Dendritic cell treated with granulocyte-macrophage colony-stimulating factor and Interleukin-4, amounts not matched to agents 40 ng/mL and 50 ng/mL, for 4 days (primary cell): ENCODE measurements at regions not wholly inside any gene's neighbourhood (a gene's known extent, or its start where the extent isn't known, plus 50 kb on each side); places are given as distances from the start of the nearest gene placed in this dataset.

Source experiments
- H3K27ac Mint-ChIP-seq: one replicate; pipeline ENCODE4 v1.8.0; 2022; ENCODE audit warnings: mild to moderate bottlenecking, mixed read lengths
- H3K27me3 Mint-ChIP-seq: one replicate; pipeline ENCODE4 v1.8.0; 2022; ENCODE audit warnings: mild to moderate bottlenecking, mixed read lengths
- H3K36me3 Mint-ChIP-seq: one replicate; pipeline ENCODE4 v1.8.0; 2022; ENCODE audit warnings: low read depth, mixed read lengths
- H3K4me1 Mint-ChIP-seq: one replicate; pipeline ENCODE4 v1.8.0; 2022; ENCODE audit warnings: low read depth, mixed read lengths
- H3K4me3 Mint-ChIP-seq: one replicate; pipeline ENCODE4 v1.8.0; 2022; ENCODE audit warnings: mild to moderate bottlenecking, moderate library complexity, mixed read lengths
- H3K9me3 Mint-ChIP-seq: one replicate; pipeline ENCODE4 v1.8.0; 2022; ENCODE audit warnings: mixed read lengths
- intact Hi-C: fragments of 100-400 bp; cut with micrococcal nuclease; formaldehyde crosslinking; loops from one replicate; pipeline ENCODE4 v1.15.0; 2022

DNA sequence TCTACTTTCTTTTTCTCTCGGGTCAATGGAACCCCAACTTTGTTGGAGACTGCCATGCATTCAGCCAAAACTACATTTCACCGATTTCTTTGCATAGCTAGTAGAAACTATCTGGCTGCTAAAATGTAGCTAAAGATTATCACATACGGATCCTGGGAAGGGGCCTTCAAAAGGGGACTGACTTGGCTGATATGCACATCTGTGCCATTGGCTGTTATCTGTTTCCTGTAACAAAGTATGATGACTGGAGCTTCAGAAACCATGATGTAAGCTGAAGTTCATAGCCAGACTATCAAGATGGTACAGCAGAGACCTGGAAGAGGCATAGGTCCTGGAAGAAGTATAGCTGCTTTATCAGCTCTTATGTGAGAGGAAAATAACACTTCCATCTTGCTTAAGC, 179.1 kb downstream of the NSUN3 start:
- Mint-ChIP-seq H3K4me1 (no peaks in the 10 kb centered on the region), H3K36me3 (no peaks in the 10 kb centered on the region), H3K9me3 (peaks cover 9% of the 10 kb centered on the region), H3K27ac (no peak overlapping the region), H3K4me3 (no peak overlapping the region), H3K27me3 (no peaks in the 10 kb centered on the region)
- intact Hi-C loops = no loop called here

DNA sequence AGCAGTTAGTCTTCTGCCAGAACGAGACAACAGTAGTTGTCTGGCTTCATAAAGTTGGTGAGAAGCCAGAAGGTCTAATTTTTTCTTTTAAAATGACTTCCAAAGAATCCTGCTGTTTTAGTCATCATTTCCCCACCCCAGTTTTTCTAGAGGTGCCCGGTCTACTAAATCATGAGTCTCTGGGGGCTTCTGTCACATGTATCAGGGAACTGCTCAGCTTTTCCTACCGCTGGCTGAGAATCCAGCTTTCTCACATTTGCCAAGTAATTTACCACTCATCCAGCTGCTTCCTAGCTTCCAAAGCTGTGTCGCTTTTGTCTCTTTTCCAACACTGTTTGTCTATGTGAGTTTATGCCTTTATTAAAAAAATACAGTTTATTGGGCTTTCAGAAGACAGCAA, 183.3 kb downstream of the NSUN3 start:
- H3K36me3 Mint-ChIP-seq = no peaks in the 10 kb centered on the region
- H3K9me3 Mint-ChIP-seq = no peaks in the 10 kb centered on the region
- no peak overlapping the region for H3K4me3 Mint-ChIP-seq
- no peaks in the 10 kb centered on the region for H3K4me1 Mint-ChIP-seq
- intact Hi-C loops = no loop called here
- H3K27me3 Mint-ChIP-seq = no peaks in the 10 kb centered on the region
- no peak overlapping the region for H3K27ac Mint-ChIP-seq

- H3K27ac Mint-ChIP-seq = no peak overlapping the region
- no peaks in the 10 kb centered on the region for H3K27me3 Mint-ChIP-seq
- H3K9me3 Mint-ChIP-seq = no peaks in the 10 kb centered on the region
- H3K4me3 Mint-ChIP-seq = no peak overlapping the region
- H3K4me1 Mint-ChIP-seq = no peaks in the 10 kb centered on the region
- intact Hi-C loops = no loop called here
- no peaks in the 10 kb centered on the region for H3K36me3 Mint-ChIP-seq
These were observed 185.2 kb downstream of the NSUN3 start for GRCh38 chr3:94248042-94248441.

- Mint-ChIP-seq H3K4me3 (no peak overlapping the region), H3K4me1 (no peaks in the 10 kb centered on the region), H3K27ac (no peak overlapping the region), H3K9me3 (no peaks in the 10 kb centered on the region), H3K27me3 (no peaks in the 10 kb centered on the region), H3K36me3 (no peaks in the 10 kb centered on the region)
- intact Hi-C loops = no loop called here
These were observed 186.7 kb downstream of the NSUN3 start for GRCh38 chr3:94249491-94250079.

DNA sequence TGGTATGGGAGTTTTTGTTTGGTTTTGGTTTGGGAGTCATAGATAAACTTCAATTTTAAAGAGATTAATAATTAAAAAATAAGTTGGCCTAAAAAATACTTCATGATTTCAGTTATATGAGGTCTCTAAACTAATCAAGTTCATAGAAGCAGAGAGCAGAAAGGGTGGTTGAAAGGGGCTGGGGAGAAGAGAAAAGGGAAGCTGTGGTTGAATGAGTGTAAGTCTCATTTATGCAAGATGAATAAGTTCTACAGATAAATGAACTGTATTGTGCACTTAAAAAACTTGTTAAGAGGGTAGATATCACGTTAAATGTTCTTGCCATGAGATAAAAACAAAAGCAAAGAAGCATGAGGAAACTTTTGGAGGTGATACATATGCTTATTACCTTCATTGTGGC, 188.7 kb downstream of the NSUN3 start:
- no peaks in the 10 kb centered on the region for H3K27me3 Mint-ChIP-seq
- intact Hi-C loops = no loop called here
- no peaks in the 10 kb centered on the region for H3K4me1 Mint-ChIP-seq
- H3K4me3 Mint-ChIP-seq = no peak overlapping the region
- no peak overlapping the region for H3K27ac Mint-ChIP-seq
- H3K9me3 Mint-ChIP-seq = no peaks in the 10 kb centered on the region
- H3K36me3 Mint-ChIP-seq = no peaks in the 10 kb centered on the region

GRCh38 chr3:94252316-94252715, 189.5 kb downstream of the NSUN3 start:
- intact Hi-C loops = no loop called here
- no peaks in the 10 kb centered on the region for H3K9me3 Mint-ChIP-seq
- H3K36me3 Mint-ChIP-seq = no peaks in the 10 kb centered on the region

DNA sequence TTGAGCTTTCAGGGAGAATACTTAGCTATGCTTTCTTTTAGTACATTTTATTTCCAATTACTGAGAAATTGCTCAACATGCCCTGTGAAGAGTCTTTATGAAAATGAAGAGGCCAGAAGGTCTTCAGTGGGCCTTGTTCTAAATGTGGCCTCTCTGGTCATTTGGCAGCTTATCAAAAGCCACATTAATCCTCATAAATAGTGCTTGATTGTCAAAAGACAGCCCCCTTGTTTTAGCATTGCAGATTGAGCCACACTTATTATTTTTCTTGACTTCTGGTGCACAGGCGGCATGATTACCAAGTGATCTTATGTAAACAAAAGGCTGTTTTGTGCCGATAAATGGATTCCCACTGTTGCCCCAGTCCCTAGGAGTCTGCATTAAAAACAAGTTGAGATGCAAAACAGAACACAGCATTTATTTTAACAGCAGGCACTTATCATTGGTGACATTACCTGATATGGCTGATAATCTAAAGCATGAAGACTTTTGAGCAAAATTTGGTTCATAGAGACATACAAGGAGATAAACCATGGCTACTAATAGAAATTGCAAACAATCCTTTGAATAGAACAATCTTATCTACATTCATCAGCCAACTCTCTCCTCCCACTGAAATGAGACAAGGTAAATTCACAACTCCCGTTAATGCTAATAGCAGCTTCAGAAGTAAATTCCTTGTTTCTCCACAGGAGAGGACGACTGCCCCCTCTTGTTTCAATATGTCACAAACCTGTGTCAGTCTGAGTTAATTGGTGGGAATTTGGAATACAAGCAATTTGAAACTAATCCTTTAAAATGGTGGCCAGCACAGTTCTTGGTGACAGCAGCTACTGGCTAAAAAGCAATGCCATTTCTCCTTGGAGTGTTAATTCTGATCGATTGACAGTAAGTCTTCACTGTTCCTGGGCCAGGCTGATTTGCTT, 194.3 kb downstream of the NSUN3 start:
- Mint-ChIP-seq H3K9me3 (no peaks in the 10 kb centered on the region), H3K4me1 (no peaks in the 10 kb centered on the region), H3K27ac (no peak overlapping the region), H3K4me3 (no peak overlapping the region), H3K27me3 (no peaks in the 10 kb centered on the region), H3K36me3 (no peaks in the 10 kb centered on the region)
- intact Hi-C loops = no loop called here

More at GRCh38 chr3:94252316-94252715, 189.5 kb downstream of the NSUN3 start:
- no peak overlapping the region for H3K27ac Mint-ChIP-seq
- H3K4me1 Mint-ChIP-seq = no peaks in the 10 kb centered on the region
- no peaks in the 10 kb centered on the region for H3K27me3 Mint-ChIP-seq
- H3K4me3 Mint-ChIP-seq = no peak overlapping the region

GRCh38 chr3:94258851-94259250, 196.0 kb downstream of the NSUN3 start:
- H3K9me3 Mint-ChIP-seq = no peaks in the 10 kb centered on the region
- no peaks in the 10 kb centered on the region for H3K27me3 Mint-ChIP-seq
- H3K27ac Mint-ChIP-seq = no peak overlapping the region
- H3K4me3 Mint-ChIP-seq = no peak overlapping the region
- no peaks in the 10 kb centered on the region for H3K36me3 Mint-ChIP-seq
- no peaks in the 10 kb centered on the region for H3K4me1 Mint-ChIP-seq
- intact Hi-C loops = no loop called here

- no peaks in the 10 kb centered on the region for H3K36me3 Mint-ChIP-seq
- intact Hi-C loops = no loop called here
- no peaks in the 10 kb centered on the region for H3K27me3 Mint-ChIP-seq
- H3K9me3 Mint-ChIP-seq = no peaks in the 10 kb centered on the region
- H3K27ac Mint-ChIP-seq = no peak overlapping the region
- no peaks in the 10 kb centered on the region for H3K4me1 Mint-ChIP-seq
- no peak overlapping the region for H3K4me3 Mint-ChIP-seq
These were observed 196.4 kb downstream of the NSUN3 start for GRCh38 chr3:94259291-94259690.

DNA sequence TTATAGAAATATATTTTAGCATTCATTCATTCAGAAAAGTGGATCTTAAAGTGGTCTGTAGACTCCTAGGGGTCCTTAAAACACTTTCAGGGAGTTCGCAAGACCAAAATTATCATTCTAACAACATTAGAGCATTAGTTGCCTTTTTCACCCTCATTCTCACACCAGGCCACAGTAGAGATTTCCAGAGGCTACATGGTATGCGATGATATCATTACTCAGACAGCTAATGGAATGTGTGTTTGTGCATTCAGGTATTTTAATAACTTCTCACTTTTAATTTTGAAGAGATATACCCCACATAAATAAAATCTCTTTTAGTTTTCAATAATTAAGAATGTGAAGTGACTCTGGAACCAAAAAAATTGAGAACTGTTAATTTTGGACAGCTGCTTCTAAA, 206.9 kb downstream of the NSUN3 start:
- no peak overlapping the region for H3K27ac Mint-ChIP-seq
- peaks cover 8% of the 10 kb centered on the region for H3K9me3 Mint-ChIP-seq
- H3K36me3 Mint-ChIP-seq = no peaks in the 10 kb centered on the region
- H3K27me3 Mint-ChIP-seq = no peaks in the 10 kb centered on the region
- H3K4me3 Mint-ChIP-seq = no peak overlapping the region
- intact Hi-C loops = no loop called here
- H3K4me1 Mint-ChIP-seq = no peaks in the 10 kb centered on the region

- H3K4me3 Mint-ChIP-seq = no peak overlapping the region
- no peaks in the 10 kb centered on the region for H3K9me3 Mint-ChIP-seq
- intact Hi-C loops = no loop called here
- no peaks in the 10 kb centered on the region for H3K4me1 Mint-ChIP-seq
- no peak overlapping the region for H3K27ac Mint-ChIP-seq
- H3K27me3 Mint-ChIP-seq = no peaks in the 10 kb centered on the region
- H3K36me3 Mint-ChIP-seq = no peaks in the 10 kb centered on the region
These were observed 209.2 kb downstream of the NSUN3 start for GRCh38 chr3:94272016-94272415.

DNA sequence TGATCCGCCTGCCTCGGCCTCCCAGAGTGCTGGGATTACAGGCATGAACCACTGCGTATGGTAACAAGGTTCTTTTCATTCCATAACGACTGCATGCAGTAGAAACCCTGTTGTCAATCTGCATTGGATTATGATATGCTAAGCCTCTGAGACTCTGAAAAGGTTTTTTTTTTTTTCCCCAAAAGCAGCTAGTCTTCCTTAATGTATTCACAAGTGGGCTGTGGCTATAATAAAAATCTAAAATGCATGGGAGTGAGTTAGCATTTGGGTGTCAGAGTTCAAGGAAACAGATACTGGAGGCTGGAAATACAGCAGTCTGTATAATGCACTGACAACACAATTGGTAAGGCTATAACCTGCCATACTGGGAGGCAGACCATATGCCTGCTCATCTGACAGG, 218.1 kb downstream of the NSUN3 start:
- intact Hi-C loops = no loop called here
- H3K36me3 Mint-ChIP-seq = no peaks in the 10 kb centered on the region
- no peaks in the 10 kb centered on the region for H3K27me3 Mint-ChIP-seq
- H3K4me1 Mint-ChIP-seq = no peaks in the 10 kb centered on the region
- no peak overlapping the region for H3K4me3 Mint-ChIP-seq
- H3K27ac Mint-ChIP-seq = no peak overlapping the region
- H3K9me3 Mint-ChIP-seq = no peaks in the 10 kb centered on the region

DNA sequence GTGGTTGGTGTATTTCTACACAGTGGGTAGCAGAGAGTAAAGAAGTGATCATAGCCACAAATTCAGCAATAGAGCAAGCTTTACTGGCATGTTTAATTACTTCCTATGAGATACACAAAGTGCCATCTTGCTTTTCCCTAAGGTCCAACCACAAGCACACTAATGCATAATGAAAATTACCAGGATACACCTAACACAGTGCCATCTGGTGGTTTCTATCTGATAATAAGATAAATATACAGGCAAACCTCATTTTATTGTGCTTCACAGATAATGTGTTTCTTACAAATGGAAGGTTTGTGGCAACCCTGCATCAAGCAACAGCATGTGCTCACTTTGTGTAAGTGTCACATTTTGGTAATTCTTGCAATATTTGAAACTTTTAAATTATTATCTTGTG, 223.0 kb downstream of the NSUN3 start:
- no peak overlapping the region for H3K4me3 Mint-ChIP-seq
- H3K36me3 Mint-ChIP-seq = no peaks in the 10 kb centered on the region
- H3K9me3 Mint-ChIP-seq = no peaks in the 10 kb centered on the region
- intact Hi-C loops = no loop called here
- no peak overlapping the region for H3K27ac Mint-ChIP-seq
- H3K27me3 Mint-ChIP-seq = no peaks in the 10 kb centered on the region
- H3K4me1 Mint-ChIP-seq = no peaks in the 10 kb centered on the region

- no peaks in the 10 kb centered on the region for H3K9me3 Mint-ChIP-seq
- H3K27ac Mint-ChIP-seq = no peak overlapping the region
- no peaks in the 10 kb centered on the region for H3K4me1 Mint-ChIP-seq
- no peaks in the 10 kb centered on the region for H3K36me3 Mint-ChIP-seq
- H3K4me3 Mint-ChIP-seq = no peak overlapping the region
- no peaks in the 10 kb centered on the region for H3K27me3 Mint-ChIP-seq
- intact Hi-C loops = no loop called here
These were observed 228.8 kb downstream of the NSUN3 start for GRCh38 chr3:94291686-94292085.

GRCh38 chr3:94292151-94292550, 229.3 kb downstream of the NSUN3 start:
- H3K27ac Mint-ChIP-seq = no peak overlapping the region
- H3K4me3 Mint-ChIP-seq = no peak overlapping the region
- intact Hi-C loops = no loop called here
- no peaks in the 10 kb centered on the region for H3K27me3 Mint-ChIP-seq
- H3K4me1 Mint-ChIP-seq = no peaks in the 10 kb centered on the region
- H3K36me3 Mint-ChIP-seq = no peaks in the 10 kb centered on the region
- no peaks in the 10 kb centered on the region for H3K9me3 Mint-ChIP-seq
